Adrenal gland (tissue), 9 donors: ENCODE measurements at regions not wholly inside any gene's neighbourhood (a gene's known extent, or its start where the extent isn't known, plus 50 kb on each side); places are given as distances from the start of the nearest gene placed in this dataset.

Experiments
- DNase-seq, 7 donors: peaks; one replicate each; pipeline ENCODE4 v3.0.0-alpha.2; 2019 to 2020
- H3K27ac ChIP-seq, 5 donors: fragments of 200-600 bp; sonication (generic) in 4 of 5; 1 replicate in 3 of 5; 2 replicates in 2 of 5; pipeline versions ENCODE4 v1.5.1 to v1.8.0; 2016 to 2020; ENCODE audit warnings: mild to moderate bottlenecking in 1 of 5
- H3K27me3 ChIP-seq: fragments of 200-600 bp; 2 replicates; pipeline ENCODE4 v1.8.0; 2021
- H3K36me3 ChIP-seq, 2 donors: fragments of 200-600 bp; replicated peaks in 1 of 2; 1 replicate in 1 of 2; 2 replicates in 1 of 2; pipeline versions ENCODE4 v1.5.1 to v1.8.0; 2018 to 2022
- H3K4me1 ChIP-seq, 2 donors: fragments of 200-600 bp; replicated peaks in 1 of 2; 1 replicate in 1 of 2; 2 replicates in 1 of 2; pipeline versions ENCODE4 v1.5.1 to v1.8.0; 2018 to 2021
- H3K4me3 ChIP-seq, 4 donors: fragments of 200-600 bp; sonication (generic) in 3 of 4; one replicate each; pipeline ENCODE4 v1.5.1; 2016 to 2018
- H3K9me3 ChIP-seq, 3 donors: fragments of 200-600 bp; sonication (generic) in 1 of 3; replicated peaks in 1 of 3; 1 replicate in 2 of 3; 2 replicates in 1 of 3; pipeline versions ENCODE4 v1.5.1 to v1.8.0; 2016 to 2021
- POLR2A ChIP-seq, 2 donors: fragments of 450-650 bp; IDR thresholded peaks; one replicate each; pipeline ENCODE4 v1.6.1; 2017; ENCODE audit warnings: antibody characterized with exemption in 2 of 2, mild to moderate bottlenecking in 2 of 2, moderate library complexity in 1 of 2
- WGBS, 4 donors: extraction: QIAGEN DNeasy Blood & Tissue Kit in 2 of 4; methylation state at CpG; one replicate each; pipeline versions ENCODE4 v1.1.5 to v1.1.7; 2013 to 2017; 5-methylcytosine and 5-hydroxymethylcytosine counted together
- intact Hi-C, 2 donors: fragments of 100-400 bp; cut with DNase I; formaldehyde crosslinking; loops; one replicate each; pipeline versions ENCODE4 v1.14.1 to v1.15.0; 2022 to 2023
- TF ChIP-seq, protein P1 (sequence below), 6 experiments: fragments of 450-650 bp in 4 of 6; fragments of 200-600 bp in 2 of 6; sonication (generic) in 1 of 6; IDR thresholded peaks; 1 replicate in 5 of 6; 2 replicates in 1 of 6; pipeline versions ENCODE4 v1.5.1 to v1.8.0; 2016 to 2021; ENCODE audit warnings: antibody characterized with exemption in 6 of 6, mild to moderate bottlenecking in 2 of 6, moderate library complexity in 1 of 6
- donor health status: healthy with polysubstance abuse.
- donor health status: Bipolar disorder and iron deficiency.
- donor health status: DM: yes; HTN: yes; CAD: no.
- donor health status: DM: no; HTN: no; CAD: no.
- donor health status: DM: no; HTN: no; CAD: no.

DNA sequence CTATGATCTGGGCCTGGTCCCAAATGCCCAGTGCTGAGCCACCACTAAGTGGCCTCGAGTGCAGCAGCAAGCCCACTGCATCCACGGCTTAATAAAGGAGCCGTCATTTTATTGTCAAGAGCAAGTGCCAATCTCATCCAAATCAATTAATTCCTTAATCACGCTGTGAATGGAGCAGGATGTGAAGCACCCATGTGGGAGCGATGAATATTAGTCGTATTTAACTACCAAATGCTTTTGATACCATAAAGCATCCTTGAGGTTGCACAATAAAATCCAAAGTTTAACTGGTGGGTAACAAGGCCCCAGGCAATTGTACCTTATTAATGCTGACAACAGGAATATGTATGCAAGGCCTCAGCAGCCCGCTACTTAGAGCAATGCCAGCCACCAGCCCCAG lies 226.0 kb upstream of the C16orf82 start:
- no peaks in the 10 kb centered on the region for H3K27me3 ChIP-seq
- H3K9me3 ChIP-seq, result no peaks in the 10 kb centered on the region
- H3K4me3 ChIP-seq, result no peak overlapping the region
- no peaks in the 10 kb centered on the region for H3K36me3 ChIP-seq
- no peaks in the 10 kb centered on the region for H3K4me1 ChIP-seq
- intact Hi-C loops, result no loop called here
- TF ChIP-seq POLR2A (IDR thresholded peaks at IDR 0.05), result no peak
- TF ChIP-seq, protein P1, sequence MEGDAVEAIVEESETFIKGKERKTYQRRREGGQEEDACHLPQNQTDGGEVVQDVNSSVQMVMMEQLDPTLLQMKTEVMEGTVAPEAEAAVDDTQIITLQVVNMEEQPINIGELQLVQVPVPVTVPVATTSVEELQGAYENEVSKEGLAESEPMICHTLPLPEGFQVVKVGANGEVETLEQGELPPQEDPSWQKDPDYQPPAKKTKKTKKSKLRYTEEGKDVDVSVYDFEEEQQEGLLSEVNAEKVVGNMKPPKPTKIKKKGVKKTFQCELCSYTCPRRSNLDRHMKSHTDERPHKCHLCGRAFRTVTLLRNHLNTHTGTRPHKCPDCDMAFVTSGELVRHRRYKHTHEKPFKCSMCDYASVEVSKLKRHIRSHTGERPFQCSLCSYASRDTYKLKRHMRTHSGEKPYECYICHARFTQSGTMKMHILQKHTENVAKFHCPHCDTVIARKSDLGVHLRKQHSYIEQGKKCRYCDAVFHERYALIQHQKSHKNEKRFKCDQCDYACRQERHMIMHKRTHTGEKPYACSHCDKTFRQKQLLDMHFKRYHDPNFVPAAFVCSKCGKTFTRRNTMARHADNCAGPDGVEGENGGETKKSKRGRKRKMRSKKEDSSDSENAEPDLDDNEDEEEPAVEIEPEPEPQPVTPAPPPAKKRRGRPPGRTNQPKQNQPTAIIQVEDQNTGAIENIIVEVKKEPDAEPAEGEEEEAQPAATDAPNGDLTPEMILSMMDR (IDR thresholded peaks at IDR 0.05), result no peak
- DNase-seq, result no peak
- H3K27ac ChIP-seq, result no peak overlapping the region
- WGBS, 4 donors, result 75 to 89% (median 81%) methylated on average over 7 of the region's 7 CpGs

DNA sequence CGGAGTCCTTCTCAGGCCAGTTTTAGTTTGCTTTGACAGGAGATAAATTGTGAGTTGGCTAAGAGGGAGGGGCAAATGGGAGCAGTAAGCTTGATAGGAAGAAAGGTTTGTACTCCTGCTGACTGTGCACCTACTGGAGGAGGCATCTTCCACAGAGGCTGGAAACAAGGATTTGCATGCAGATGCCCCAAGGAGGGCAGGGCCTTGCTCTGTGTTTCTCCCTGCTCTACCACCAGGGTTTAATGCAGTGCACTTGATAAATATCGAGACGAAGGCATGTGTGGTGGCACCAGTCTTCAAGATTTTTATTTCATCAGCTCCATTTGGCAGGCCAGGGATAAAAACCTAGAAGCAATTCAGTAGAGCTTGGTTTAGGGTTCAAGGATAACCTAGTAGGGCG lies 210.5 kb upstream of the C16orf82 start:
- no peaks in the 10 kb centered on the region for H3K9me3 ChIP-seq
- H3K36me3 ChIP-seq, result no peaks in the 10 kb centered on the region
- H3K4me1 ChIP-seq, result no peaks in the 10 kb centered on the region
- no peak for DNase-seq
- H3K27ac ChIP-seq, result no peak overlapping the region
- WGBS, 4 donors, result 66 to 77% (median 73%) methylated on average over 4 of the region's 4 CpGs
- intact Hi-C loops, result no loop called here
- TF ChIP-seq, protein P1 (IDR thresholded peaks at IDR 0.05), result no peak
- no peak for TF ChIP-seq POLR2A (IDR thresholded peaks at IDR 0.05)
- no peaks in the 10 kb centered on the region for H3K27me3 ChIP-seq
- H3K4me3 ChIP-seq, result no peak overlapping the region

DNA sequence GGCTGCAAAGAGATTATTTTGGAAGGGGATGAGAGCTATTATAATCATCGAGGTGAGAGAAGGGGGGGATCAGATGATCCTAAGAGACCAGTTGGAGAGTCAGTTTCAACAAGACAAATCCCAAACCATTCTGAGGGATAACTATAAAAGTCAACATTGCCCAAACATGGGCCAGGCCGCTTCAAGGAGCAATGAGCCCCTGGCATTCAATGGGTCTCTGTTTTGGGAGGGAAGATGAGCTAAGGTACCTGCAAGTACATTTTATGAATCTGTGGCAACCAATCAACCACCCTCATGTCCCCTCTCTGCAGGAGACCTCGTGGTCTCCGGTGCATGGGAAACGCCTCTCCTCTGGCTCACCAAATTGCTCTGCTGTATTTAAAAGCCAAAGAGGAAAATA lies 209.9 kb upstream of the C16orf82 start:
- intact Hi-C loops, result no loop called here
- no peaks in the 10 kb centered on the region for H3K4me1 ChIP-seq
- H3K27ac ChIP-seq, result no peak overlapping the region
- H3K9me3 ChIP-seq, result no peaks in the 10 kb centered on the region
- WGBS, 4 donors, result 55 to 69% (median 64%) methylated on average over 5 of the region's 5 CpGs
- no peak for DNase-seq
- no peaks in the 10 kb centered on the region for H3K27me3 ChIP-seq
- TF ChIP-seq POLR2A (IDR thresholded peaks at IDR 0.05), result no peak
- TF ChIP-seq, protein P1 (IDR thresholded peaks at IDR 0.05), result no peak
- no peaks in the 10 kb centered on the region for H3K36me3 ChIP-seq
- no peak overlapping the region for H3K4me3 ChIP-seq

DNA sequence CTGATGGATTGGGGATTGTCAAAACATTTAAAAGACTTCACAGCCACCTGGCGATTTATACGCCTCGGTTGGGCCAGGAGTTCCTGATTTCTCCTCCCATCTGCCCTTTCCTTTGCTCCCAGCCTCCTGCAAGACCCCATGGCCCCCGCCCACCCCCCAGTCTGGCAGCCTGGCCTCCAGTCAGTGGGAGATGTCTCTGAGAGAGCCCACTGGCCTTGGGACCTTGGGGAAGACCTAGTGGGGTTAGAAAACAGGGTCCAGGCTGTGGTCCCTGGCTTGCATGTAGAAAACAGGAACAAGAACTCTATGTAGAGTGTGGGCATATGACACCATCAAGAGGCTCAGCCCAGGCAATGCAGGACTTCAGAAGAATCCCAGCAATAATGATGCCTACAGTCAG lies 209.4 kb upstream of the C16orf82 start:
- intact Hi-C loops, result no loop called here
- WGBS, 4 donors, result 66 to 75% (median 68%) methylated on average over 3 to 4 of the region's 4 CpGs
- H3K4me3 ChIP-seq, result no peak overlapping the region
- no peaks in the 10 kb centered on the region for H3K4me1 ChIP-seq
- DNase-seq, result no peak
- H3K27ac ChIP-seq, result no peak overlapping the region
- no peaks in the 10 kb centered on the region for H3K9me3 ChIP-seq
- H3K27me3 ChIP-seq, result no peaks in the 10 kb centered on the region
- H3K36me3 ChIP-seq, result no peaks in the 10 kb centered on the region
- TF ChIP-seq POLR2A (IDR thresholded peaks at IDR 0.05), result no peak
- TF ChIP-seq, protein P1 (IDR thresholded peaks at IDR 0.05), result no peak
